ENCODE measurements at regions not wholly inside any gene's neighbourhood (a gene's known extent, or its start where the extent isn't known, plus 50 kb on each side); places are given as distances from the start of the nearest gene placed in this dataset.

DNA sequence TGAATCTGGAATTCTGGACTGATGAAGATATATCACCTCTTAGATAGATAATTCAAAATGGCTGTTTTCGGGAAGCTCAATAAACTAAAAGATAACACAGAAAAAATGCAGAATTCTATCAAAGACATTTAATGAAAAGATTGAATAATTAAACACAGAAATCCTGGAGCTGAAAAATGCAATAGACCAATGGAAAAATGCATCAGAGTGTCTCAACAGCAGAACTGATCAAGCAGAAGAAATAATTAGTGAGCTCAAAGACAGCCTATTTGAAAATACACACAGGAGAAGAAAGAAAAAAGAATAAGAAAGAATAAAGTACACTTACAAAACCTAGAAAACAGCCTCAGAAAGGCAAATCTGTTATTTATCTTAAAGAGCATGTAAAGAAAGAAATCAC is 356.4 kb upstream of the B3GAT1 start:
- no peaks in the 10 kb centered on the region for H3K36me3 ChIP-seq (ENCODE audit: control insufficient read depth, insufficient read depth, low read length)
- H3K4me3 ChIP-seq (ENCODE audit: low read depth, low read length), result no peak overlapping the region
- no peak for DNase-seq (ENCODE audit: low read depth)
- no peaks in the 10 kb centered on the region for H3K27me3 ChIP-seq (ENCODE audit: control insufficient read depth, insufficient read depth, low read length)
- FAIRE-seq, result no peak
- TF ChIP-seq CTCF (IDR thresholded peaks at IDR 0.05; ENCODE audit: insufficient read depth, low read length, severe bottlenecking), result no peak

DNA sequence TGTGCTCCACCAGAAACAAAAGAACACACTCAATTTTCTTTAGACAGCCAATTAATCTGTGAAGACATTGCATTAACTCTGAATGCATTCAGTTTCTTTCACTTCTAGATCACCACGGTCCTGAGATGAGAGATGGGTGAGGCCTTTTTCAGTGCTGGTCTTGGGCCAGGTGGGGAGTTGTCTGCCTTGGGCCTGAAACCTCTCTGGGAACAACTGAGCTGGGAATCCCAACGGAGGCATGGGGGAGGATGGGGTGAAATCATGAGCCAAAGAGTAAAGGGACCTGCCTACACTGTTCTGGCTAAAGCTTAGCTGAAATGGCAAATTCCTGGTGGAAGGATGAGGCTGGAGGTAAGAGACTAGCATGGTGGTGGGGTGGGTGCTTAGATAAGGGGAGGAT is 353.5 kb upstream of the B3GAT1 start:
- H3K27me3 ChIP-seq (ENCODE audit: control insufficient read depth, insufficient read depth, low read length), result no peaks in the 10 kb centered on the region
- TF ChIP-seq CTCF (IDR thresholded peaks at IDR 0.05; ENCODE audit: insufficient read depth, low read length, severe bottlenecking), result no peak
- no peaks in the 10 kb centered on the region for H3K36me3 ChIP-seq (ENCODE audit: control insufficient read depth, insufficient read depth, low read length)
- no peak for FAIRE-seq
- no peak overlapping the region for H3K4me3 ChIP-seq (ENCODE audit: low read depth, low read length)
- no peak for DNase-seq (ENCODE audit: low read depth)

DNA sequence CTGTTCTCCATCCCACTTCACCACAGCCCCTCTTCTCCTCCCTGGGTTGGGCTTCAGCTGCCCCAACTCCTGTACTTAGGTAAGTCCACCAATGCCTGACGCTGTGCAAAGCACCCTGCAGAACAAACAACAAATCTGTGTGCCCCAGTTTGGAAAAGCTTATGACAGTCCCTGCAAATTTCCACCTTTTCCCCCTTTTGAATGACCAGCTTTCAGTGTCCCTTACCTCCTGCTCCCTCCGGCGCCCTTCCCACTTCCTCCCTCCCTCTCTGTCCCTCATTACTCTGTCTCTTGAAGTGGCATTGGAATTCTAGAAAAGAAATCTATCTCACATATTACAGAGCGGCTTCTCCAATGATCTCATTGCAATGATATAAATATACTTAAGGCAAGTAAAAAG is 352.9 kb upstream of the B3GAT1 start:
- Histone ChIP-seq H3K36me3 (ENCODE audit: control insufficient read depth, insufficient read depth, low read length) (no peaks in the 10 kb centered on the region), H3K27me3 (ENCODE audit: control insufficient read depth, insufficient read depth, low read length) (no peaks in the 10 kb centered on the region), H3K4me3 (ENCODE audit: low read depth, low read length) (no peak overlapping the region)
- DNase-seq (ENCODE audit: low read depth) (no peak), FAIRE-seq (no peak)
- no peak for TF ChIP-seq CTCF (IDR thresholded peaks at IDR 0.05; ENCODE audit: insufficient read depth, low read length, severe bottlenecking)

DNA sequence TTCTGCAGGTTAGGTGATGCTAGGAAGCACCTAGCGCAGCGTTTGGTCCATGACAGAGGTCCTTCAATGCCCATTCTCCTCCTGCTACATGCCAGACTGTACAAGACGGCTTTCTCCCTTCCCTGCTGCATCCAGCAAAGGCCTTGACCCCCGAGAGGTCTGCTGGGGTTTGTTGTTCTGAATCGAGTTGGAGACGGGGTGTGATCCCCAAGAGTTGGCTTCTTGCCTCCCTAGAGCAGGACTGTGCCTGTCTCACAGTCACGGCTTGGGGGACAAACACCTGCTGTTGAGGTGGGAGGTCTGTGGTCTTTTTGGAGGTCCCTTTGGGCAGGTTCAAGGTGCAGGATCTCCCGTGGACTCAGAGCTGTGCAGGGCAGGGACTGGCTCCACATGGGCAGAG is 352.3 kb upstream of the B3GAT1 start:
- Histone ChIP-seq H3K36me3 (ENCODE audit: control insufficient read depth, insufficient read depth, low read length) (no peaks in the 10 kb centered on the region), H3K4me3 (ENCODE audit: low read depth, low read length) (no peak overlapping the region), H3K27me3 (ENCODE audit: control insufficient read depth, insufficient read depth, low read length) (no peaks in the 10 kb centered on the region)
- TF ChIP-seq CTCF (IDR thresholded peaks at IDR 0.05; ENCODE audit: insufficient read depth, low read length, severe bottlenecking), result no peak
- FAIRE-seq, result no peak
- DNase-seq (ENCODE audit: low read depth), result no peak

DNA sequence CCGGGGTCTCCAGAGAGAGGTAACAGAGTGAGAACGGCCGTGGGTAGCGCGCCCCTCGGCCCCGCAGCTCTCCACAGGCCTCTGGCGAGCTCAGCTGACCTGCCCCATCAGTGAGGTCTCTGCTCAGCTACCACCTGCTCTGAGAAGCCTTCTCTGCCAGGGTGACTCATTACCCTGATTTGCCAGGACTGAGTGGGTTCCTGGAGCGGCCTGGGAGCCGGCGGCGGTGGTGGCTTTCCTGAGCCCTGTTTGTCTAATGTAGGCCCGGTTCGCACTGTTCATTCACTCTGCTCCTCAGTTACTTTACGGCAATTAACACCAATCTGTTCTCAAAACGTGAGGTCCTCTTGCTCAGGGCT is 351.0 kb upstream of the B3GAT1 start:
- no peak for FAIRE-seq
- DNase-seq (ENCODE audit: low read depth), result no peak
- H3K27me3 ChIP-seq (ENCODE audit: control insufficient read depth, insufficient read depth, low read length), result no peaks in the 10 kb centered on the region
- TF ChIP-seq CTCF (IDR thresholded peaks at IDR 0.05; ENCODE audit: insufficient read depth, low read length, severe bottlenecking), result no peak
- no peak overlapping the region for H3K4me3 ChIP-seq (ENCODE audit: low read depth, low read length)
- H3K36me3 ChIP-seq (ENCODE audit: control insufficient read depth, insufficient read depth, low read length), result no peaks in the 10 kb centered on the region

DNA sequence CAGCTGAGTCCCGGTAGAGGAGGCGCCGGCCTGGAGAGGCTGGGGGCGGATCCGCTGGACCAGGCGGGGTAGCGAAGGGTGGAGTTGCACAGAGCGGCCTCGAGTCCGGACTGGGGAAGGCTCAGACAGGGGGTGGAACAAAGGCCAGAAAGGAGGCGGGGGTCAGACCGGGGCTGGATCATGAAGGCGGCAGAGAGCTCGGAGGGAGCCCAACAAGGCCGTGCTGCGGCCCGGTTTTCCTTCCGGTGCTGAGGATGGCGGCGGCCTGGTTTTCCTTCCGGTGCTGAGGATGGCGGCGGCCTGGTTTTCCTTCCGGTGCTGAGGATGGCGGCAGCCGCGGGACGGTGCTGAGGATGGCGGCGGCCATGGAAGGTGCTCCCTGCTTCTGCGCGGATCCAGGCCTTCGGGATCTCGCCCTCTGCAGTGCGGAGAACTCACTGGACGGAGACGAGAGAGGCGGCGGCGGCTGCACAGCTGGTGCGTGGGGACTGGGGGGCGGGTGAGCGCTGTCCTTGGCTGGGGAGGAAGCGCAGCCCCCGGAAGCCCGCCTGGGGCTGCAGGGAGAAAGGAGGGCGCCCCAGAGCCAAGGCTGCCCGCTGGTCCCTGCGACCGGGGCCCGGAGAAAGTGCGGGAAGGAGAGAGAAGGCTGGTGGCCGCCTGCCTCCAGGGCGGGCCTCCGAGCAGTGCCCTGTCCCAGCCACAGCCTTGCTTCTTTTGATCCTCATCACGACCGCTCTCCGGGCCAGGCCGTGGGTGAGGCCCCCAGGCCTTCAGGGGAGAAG is 350.4 kb upstream of the B3GAT1 start:
- no peaks in the 10 kb centered on the region for H3K36me3 ChIP-seq (ENCODE audit: control insufficient read depth, insufficient read depth, low read length)
- no peak for TF ChIP-seq CTCF (IDR thresholded peaks at IDR 0.05; ENCODE audit: insufficient read depth, low read length, severe bottlenecking)
- FAIRE-seq (no peak), DNase-seq (ENCODE audit: low read depth) (no peak)
- no peaks in the 10 kb centered on the region for H3K27me3 ChIP-seq (ENCODE audit: control insufficient read depth, insufficient read depth, low read length)
- H3K4me3 ChIP-seq (ENCODE audit: low read depth, low read length), result no peak overlapping the region

Data from bronchial epithelial cell (primary cell).